AG04449 (cell line): ENCODE measurements at regions not wholly inside any gene's neighbourhood (a gene's known extent, or its start where the extent isn't known, plus 50 kb on each side); places are given as distances from the start of the nearest gene placed in this dataset.

Experiments used
- CTCF ChIA-PET: fragments of 350-600 bp; formaldehyde crosslinking; extraction: SDS; loops from one replicate; lab custom pipeline; 2021; ENCODE audit warnings: antibody characterized with exemption; lab: Yijun Ruan, JAX
- POLR2A ChIA-PET: fragments of 400-600, 350-600 bp; formaldehyde crosslinking; extraction: SDS; loops from one replicate; lab custom pipeline; 2020; ENCODE audit warnings: antibody characterized with exemption, inconsistent platforms; lab: Yijun Ruan, JAX
- DNase-seq: peaks from one replicate; pipeline ENCODE4 v3.0.0-alpha.2; 2010; ENCODE audit warnings: low read depth, low spot score
- H3K4me3 ChIP-seq: 2 replicates; pipeline ENCODE4 v1.5.1; 2011; ENCODE audit warnings: low read depth, mild to moderate bottlenecking, control low read depth, low read length
- TF ChIP-seq, protein P1 (sequence below): IDR thresholded peaks from one replicate; pipeline ENCODE4 v1.5.1; 2011; ENCODE audit warnings: mild to moderate bottlenecking, moderate library complexity, low read length, control low read depth, inconsistent platforms; ENCODE audit not compliant: insufficient read depth; ENCODE audit errors: missing control alignments

- DNase-seq = no peak
- CTCF ChIA-PET = no interaction called here
- TF ChIP-seq, protein P1, sequence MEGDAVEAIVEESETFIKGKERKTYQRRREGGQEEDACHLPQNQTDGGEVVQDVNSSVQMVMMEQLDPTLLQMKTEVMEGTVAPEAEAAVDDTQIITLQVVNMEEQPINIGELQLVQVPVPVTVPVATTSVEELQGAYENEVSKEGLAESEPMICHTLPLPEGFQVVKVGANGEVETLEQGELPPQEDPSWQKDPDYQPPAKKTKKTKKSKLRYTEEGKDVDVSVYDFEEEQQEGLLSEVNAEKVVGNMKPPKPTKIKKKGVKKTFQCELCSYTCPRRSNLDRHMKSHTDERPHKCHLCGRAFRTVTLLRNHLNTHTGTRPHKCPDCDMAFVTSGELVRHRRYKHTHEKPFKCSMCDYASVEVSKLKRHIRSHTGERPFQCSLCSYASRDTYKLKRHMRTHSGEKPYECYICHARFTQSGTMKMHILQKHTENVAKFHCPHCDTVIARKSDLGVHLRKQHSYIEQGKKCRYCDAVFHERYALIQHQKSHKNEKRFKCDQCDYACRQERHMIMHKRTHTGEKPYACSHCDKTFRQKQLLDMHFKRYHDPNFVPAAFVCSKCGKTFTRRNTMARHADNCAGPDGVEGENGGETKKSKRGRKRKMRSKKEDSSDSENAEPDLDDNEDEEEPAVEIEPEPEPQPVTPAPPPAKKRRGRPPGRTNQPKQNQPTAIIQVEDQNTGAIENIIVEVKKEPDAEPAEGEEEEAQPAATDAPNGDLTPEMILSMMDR = no peak
- POLR2A ChIA-PET = no interaction called here
- H3K4me3 ChIP-seq = no peak overlapping the region
Measured at GRCh38 chr14:82872494-82872893, 1338.8 kb upstream of the SEL1L start.

GRCh38 chr14:82878951-82879350, 1345.3 kb upstream of the SEL1L start:
- ChIA-PET CTCF (no interaction called here), POLR2A (no interaction called here)
- no peak overlapping the region for H3K4me3 ChIP-seq
- DNase-seq = no peak
- TF ChIP-seq, protein P1 = no peak

- TF ChIP-seq, protein P1 = no peak
- no peak for DNase-seq
- no peak overlapping the region for H3K4me3 ChIP-seq
- ChIA-PET CTCF (no interaction called here), POLR2A (no interaction called here)
Measured at GRCh38 chr14:82879949-82880535, 1346.4 kb upstream of the SEL1L start.

- CTCF ChIA-PET = no interaction called here
Measured at GRCh38 chr14:82886670-82887069, 1353.0 kb upstream of the SEL1L start.

GRCh38 chr14:82889701-82890100, 1356.0 kb upstream of the SEL1L start:
- TF ChIP-seq, protein P1 = no peak
- DNase-seq = no peak
- ChIA-PET CTCF (no interaction called here), POLR2A (no interaction called here)
- no peak overlapping the region for H3K4me3 ChIP-seq

More at GRCh38 chr14:82886670-82887069, 1353.0 kb upstream of the SEL1L start:
- POLR2A ChIA-PET = no interaction called here
- no peak overlapping the region for H3K4me3 ChIP-seq
- TF ChIP-seq, protein P1 = no peak
- no peak for DNase-seq

GRCh38 chr14:82896476-82896875, 1362.8 kb upstream of the SEL1L start:
- POLR2A ChIA-PET = no interaction called here
- H3K4me3 ChIP-seq = no peak overlapping the region
- CTCF ChIA-PET = no interaction called here
- TF ChIP-seq, protein P1 = no peak
- DNase-seq = no peak
